ENCODE measurements at regions not wholly inside any gene's neighbourhood (a gene's known extent, or its start where the extent isn't known, plus 50 kb on each side); places are given as distances from the start of the nearest gene placed in this dataset.
A peak's percentile ranks its signal among the peaks of the same experiment; 100 is the strongest.

DNA sequence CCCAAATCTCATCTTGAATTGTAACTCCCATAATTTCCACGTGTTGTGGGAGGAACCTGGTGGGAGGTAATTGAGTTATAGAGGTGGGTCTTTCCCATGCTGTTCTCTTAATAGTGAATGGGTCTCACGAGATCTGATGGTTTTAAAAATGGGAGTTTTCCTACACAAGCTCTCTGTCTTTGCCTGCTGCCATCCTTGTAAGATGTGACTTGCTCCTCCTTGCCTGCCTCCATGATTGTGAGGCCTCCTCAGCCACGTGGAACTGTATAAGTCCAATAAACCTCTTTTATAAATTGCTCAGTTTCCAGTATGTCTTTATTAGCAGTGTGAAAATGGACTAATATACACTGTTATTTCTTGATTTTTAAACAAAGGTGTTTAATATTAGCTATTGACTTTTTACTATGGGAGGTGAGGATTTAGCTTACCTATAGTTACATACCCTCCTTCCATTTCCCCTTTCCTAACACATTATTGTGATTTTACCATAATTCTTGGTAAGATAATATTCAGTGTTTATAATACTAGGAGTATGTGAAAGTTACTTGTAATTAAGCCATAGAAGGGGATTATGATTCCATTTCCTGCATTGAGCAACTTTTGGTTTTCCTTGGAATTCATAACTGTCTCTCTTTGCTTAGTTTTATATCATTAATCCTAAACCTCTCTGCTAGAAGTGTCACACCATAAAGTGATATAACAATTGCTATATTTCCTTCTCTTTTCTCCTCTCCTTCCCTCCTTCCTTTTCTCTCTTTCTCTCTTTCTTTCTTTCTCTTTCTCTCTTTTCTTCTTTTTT, 151.0 kb upstream of the KRAS start:
- no peaks in the 10 kb centered on the region for H4K20me1 ChIP-seq (replicated peaks; ENCODE audit: control insufficient read depth, insufficient read depth, low read length)
- intact Hi-C loops (cut with micrococcal nuclease) (no loop called here), in situ Hi-C loops (cut with MboI) (no loop called here)
- H3K9me1 ChIP-seq (ENCODE audit: control insufficient read depth, insufficient read depth, low read length) = no peaks in the 10 kb centered on the region
- WGBS (ENCODE audit: insufficient coverage, low coverage, missing lambda C conversion rate) = 0% methylated on average over 3 of the region's 3 CpGs
- no peak overlapping the region for H3K9ac ChIP-seq (ENCODE audit: insufficient read depth in 1 of 2, low read depth in 2 of 2, low read length in 2 of 2)
- TF ChIP-seq ZNF695 (CRISPR knock-in tag; IDR thresholded peaks at IDR 0.05) (no peak), ZNF431 (CRISPR knock-in tag; IDR thresholded peaks at IDR 0.05) (peak; percentile 92)
- no peaks in the 10 kb centered on the region for H3K79me2 ChIP-seq (ENCODE audit: control insufficient read depth, insufficient read depth, low read length)
- BruUV-seq (replicated peaks) = no TSS peak
- H3K4me1 ChIP-seq (replicated peaks in 1 of 2; ENCODE audit: control insufficient read depth in 2 of 2, insufficient read depth in 2 of 2, low read length in 2 of 2) = no peaks in the 10 kb centered on the region
- FAIRE-seq = no peak
- H3K4me3 ChIP-seq = no peak overlapping the region
- H2AFZ ChIP-seq (ENCODE audit: low read depth, low read length) = no peak overlapping the region
- ATAC-seq = no peak
- no peak overlapping the region for H3K4me2 ChIP-seq (ENCODE audit: insufficient read depth, low read length)
- H3K27me3 ChIP-seq (ENCODE audit: control insufficient read depth in 2 of 2, insufficient read depth in 2 of 2, low read length in 2 of 2) = no peaks in the 10 kb centered on the region
- no peaks in the 10 kb centered on the region for H3K36me3 ChIP-seq (ENCODE audit: control insufficient read depth, insufficient read depth, low read length)
- no peak overlapping the region for H3K27ac ChIP-seq (ENCODE audit: extremely low read depth, low read depth, low read length)
- no peaks in the 10 kb centered on the region for H3K9me3 ChIP-seq (replicated peaks; ENCODE audit: control insufficient read depth, insufficient read depth, low read depth, low read length)
- CTCF ChIA-PET (ENCODE audit: low intra/inter-chr PET ratio) = no interaction called here
- no peak for DNase-seq (ENCODE audit: extremely low read depth in 1 of 4, low spot score in 3 of 4)
- POLR2A ChIA-PET = no interaction called here

DNA sequence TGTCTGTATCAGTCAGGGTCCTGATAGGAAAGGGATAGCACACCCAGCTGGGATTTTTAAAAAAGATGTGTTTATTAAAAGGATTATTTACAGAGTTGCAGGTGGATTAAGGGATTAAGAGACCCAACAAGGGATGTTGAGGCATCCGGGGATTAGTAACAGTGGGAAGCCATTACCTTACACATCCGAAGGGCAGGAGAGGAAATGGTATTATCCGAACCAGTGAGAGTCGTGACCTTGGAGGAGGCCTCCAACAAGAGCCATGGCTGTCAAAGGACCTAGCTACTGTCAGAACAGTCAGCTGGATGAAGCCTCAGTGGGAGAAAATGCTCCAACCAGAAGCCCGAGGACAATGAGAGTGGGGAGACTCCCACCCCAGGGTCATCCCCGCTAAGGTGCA, 146.3 kb upstream of the KRAS start:
- H2AFZ ChIP-seq (ENCODE audit: low read depth, low read length) = no peak overlapping the region
- H4K20me1 ChIP-seq (replicated peaks; ENCODE audit: control insufficient read depth, insufficient read depth, low read length) = no peaks in the 10 kb centered on the region
- no TSS peak for BruUV-seq (replicated peaks)
- no peak overlapping the region for H3K9ac ChIP-seq (ENCODE audit: insufficient read depth in 1 of 2, low read depth in 2 of 2, low read length in 2 of 2)
- H3K79me2 ChIP-seq (ENCODE audit: control insufficient read depth, insufficient read depth, low read length) = no peaks in the 10 kb centered on the region
- ChIA-PET CTCF (ENCODE audit: low intra/inter-chr PET ratio) (no interaction called here), POLR2A (interaction anchor here (1.0 kb wide), 1 partner anchor 10 kb away, joined by 4 read pairs; no protein-coding TSS in a partner anchor)
- in situ Hi-C loops (cut with MboI) (no loop called here), intact Hi-C loops (cut with micrococcal nuclease) (no loop called here)
- no peaks in the 10 kb centered on the region for H3K9me3 ChIP-seq (replicated peaks; ENCODE audit: control insufficient read depth, insufficient read depth, low read depth, low read length)
- H3K4me1 ChIP-seq (replicated peaks in 1 of 2; ENCODE audit: control insufficient read depth in 2 of 2, insufficient read depth in 2 of 2, low read length in 2 of 2) = no peaks in the 10 kb centered on the region
- H3K27me3 ChIP-seq (ENCODE audit: control insufficient read depth in 2 of 2, insufficient read depth in 2 of 2, low read length in 2 of 2) = peaks cover 0 to 4% of the 10 kb centered on the region in 2 experiments; a peak in 2 of 5 replicates
- no peak overlapping the region for H3K4me3 ChIP-seq
- no peaks in the 10 kb centered on the region for H3K9me1 ChIP-seq (ENCODE audit: control insufficient read depth, insufficient read depth, low read length)
- 1% methylated on average over 6 of the region's 6 CpGs for WGBS (ENCODE audit: insufficient coverage, low coverage, missing lambda C conversion rate)
- no peak overlapping the region for H3K4me2 ChIP-seq (ENCODE audit: insufficient read depth, low read length)
- H3K36me3 ChIP-seq (ENCODE audit: control insufficient read depth, insufficient read depth, low read length) = no peaks in the 10 kb centered on the region
- FAIRE-seq (no peak), ATAC-seq (no peak), DNase-seq (ENCODE audit: extremely low read depth in 1 of 4, low spot score in 3 of 4) (no peak)
- no peak overlapping the region for H3K27ac ChIP-seq (ENCODE audit: extremely low read depth, low read depth, low read length)
- TF ChIP-seq DACH1 (IDR thresholded peaks at IDR 0.05; ENCODE audit: partially characterized antibody) (no peak), FOS (IDR thresholded peaks at IDR 0.05; ENCODE audit: extremely low read depth, insufficient read length) (no peak), CBX8 (IDR thresholded peaks at IDR 0.05; ENCODE audit: borderline replicate concordance, extremely low read depth, low read depth, low read length, poor library complexity, severe bottlenecking) (no peak), TAF9B (IDR thresholded peaks at IDR 0.05; ENCODE audit: partially characterized antibody) (no peak), ZNF436 (CRISPR knock-in tag; IDR thresholded peaks at IDR 0.05) (no peak), NCOR1 (IDR thresholded peaks at IDR 0.05) (no peak), ESRRB (CRISPR knock-in tag; IDR thresholded peaks at IDR 0.05; ENCODE audit: borderline replicate concordance) (no peak), ADNP (tag; IDR thresholded peaks at IDR 0.05) (no peak), FIP1L1 (IDR thresholded peaks at IDR 0.05; ENCODE audit: low read depth, low read length, poor library complexity, severe bottlenecking) (no peak), CBX3 (IDR thresholded peaks at IDR 0.05; ENCODE audit: borderline replicate concordance in 1 of 2, low read length in 2 of 2) (no peak), HNRNPL (IDR thresholded peaks at IDR 0.05; ENCODE audit: low read depth, low read length) (no peak)
- TF ChIP-seq, protein P1, sequence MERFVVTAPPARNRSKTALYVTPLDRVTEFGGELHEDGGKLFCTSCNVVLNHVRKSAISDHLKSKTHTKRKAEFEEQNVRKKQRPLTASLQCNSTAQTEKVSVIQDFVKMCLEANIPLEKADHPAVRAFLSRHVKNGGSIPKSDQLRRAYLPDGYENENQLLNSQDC (CRISPR knock-in tag; IDR thresholded peaks at IDR 0.05) = no peak
